Pancreas (tissue), 10 donors: ENCODE measurements at regions not wholly inside any gene's neighbourhood (a gene's known extent, or its start where the extent isn't known, plus 50 kb on each side); places are given as distances from the start of the nearest gene placed in this dataset.
"Not testable (repeated sequence)": the region's sequence is repeated elsewhere in the genome, so short reads cannot be mapped to it uniquely, and the experiment has no call there.

Source experiments
- ATAC-seq, 4 donors: fragments of 200-7000 bp; cut with Tn5 transposase; one replicate each; pipeline versions ENCODE4 v1.8.0 to v1.9.1; 2020; ENCODE audit warnings: mild to moderate bottlenecking in 4 of 4, moderate library complexity in 4 of 4
- DNase-seq, 6 donors: peaks; one replicate each; pipeline ENCODE4 v3.0.0-alpha.2; 2020
- FAIRE-seq: peaks from 2 replicates; lab custom pipeline; 2012; peaks lifted over from hg19 to GRCh38; lab: Jason Lieb, UNC
- H3K27ac ChIP-seq, 4 donors: fragments of 200-600 bp; sonication (generic); 1 replicate in 3 of 4; 2 replicates in 1 of 4; pipeline versions ENCODE4 v1.5.0 to v1.8.0; 2020
- H3K27me3 ChIP-seq, 4 donors: fragments of 200-600 bp; one replicate each; pipeline ENCODE4 v1.8.0; 2021
- H3K36me3 ChIP-seq, 3 donors: fragments of 200-600 bp; sonication (generic) in 1 of 3; one replicate each; pipeline versions ENCODE4 v1.5.0 to v1.8.0; 2020 to 2021
- H3K4me1 ChIP-seq, 3 donors: fragments of 200-600 bp; one replicate each; pipeline ENCODE4 v1.8.0; 2021
- H3K4me3 ChIP-seq, 4 donors: fragments of 200-600 bp; sonication (generic) in 2 of 4; one replicate each; pipeline versions ENCODE4 v1.5.0 to v1.8.0; 2020 to 2021
- H3K9me3 ChIP-seq, 4 donors: fragments of 200-600 bp; one replicate each; pipeline ENCODE4 v1.8.0; 2021
- CTCF ChIP-seq, 4 donors: fragments of 200-600 bp; sonication (generic) in 3 of 4; IDR thresholded peaks; one replicate each; pipeline versions ENCODE4 v1.5.0 to v1.8.0; 2021; ENCODE audit warnings: antibody characterized with exemption in 4 of 4
- WGBS, 2 donors: extraction: QIAGEN DNeasy Blood & Tissue Kit; methylation state at CpG; one replicate each; pipeline ENCODE4 v1.1.7; 2013; 5-methylcytosine and 5-hydroxymethylcytosine counted together
- intact Hi-C, 3 donors: fragments of 100-400 bp; cut with DNase I; formaldehyde crosslinking; loops; one replicate each; pipeline versions ENCODE4 v1.11.1 to v1.14.2; 2022
- donor health status: healthy with polysubstance abuse.
- donor health status: DM: no; HTN: no; CAD: no; lungs with moderate emphysema.
- donor health status: DM: no; HTN: no; CAD: no.
- donor health status: control.
- donor health status: control.
- donor health status: Bipolar disorder and iron deficiency.
- donor health status: DM: yes; HTN: yes; CAD: no.
- donor health status: DM: no; HTN: no; CAD: no.
- donor health status: DM: no; HTN: no; CAD: no.
- donor health status: DM: yes; HTN: yes; CAD: no.

GRCh38 chr11:134498326-134499139 is 86.5 kb upstream of the B3GAT1 start:
- Histone ChIP-seq H3K27ac (no peak overlapping the region), H3K4me3 (no peak overlapping the region), H3K27me3 (no peaks in the 10 kb centered on the region), H3K36me3 (no peaks in the 10 kb centered on the region), H3K4me1 (no peaks in the 10 kb centered on the region), H3K9me3 (no peaks in the 10 kb centered on the region)
- intact Hi-C loops, result no loop called here
- no peak for TF ChIP-seq CTCF (IDR thresholded peaks at IDR 0.05)
- WGBS, 2 donors, result 74 to 85% methylated on average over 19 of the region's 19 CpGs
- DNase-seq (peak in 1 of 6 donors; percentile 20), FAIRE-seq (no peak), ATAC-seq (no peak)

- Histone ChIP-seq H3K27ac (no peak overlapping the region), H3K9me3 (no peaks in the 10 kb centered on the region), H3K36me3 (no peaks in the 10 kb centered on the region), H3K27me3 (no peaks in the 10 kb centered on the region), H3K4me1 (no peaks in the 10 kb centered on the region), H3K4me3 (no peak overlapping the region)
- intact Hi-C loops, result no loop called here
- DNase-seq (peak in 1 of 6 donors; percentile 40), FAIRE-seq (no peak), ATAC-seq (peak in 2 of 4 donors; percentile 35 to 67)
- no peak for TF ChIP-seq CTCF (IDR thresholded peaks at IDR 0.05)
- WGBS, 2 donors, result 7 to 11% methylated on average over 5 of the region's 5 CpGs
Measured at GRCh38 chr11:134497586-134497985, 85.5 kb upstream of the B3GAT1 start.

GRCh38 chr11:134496058-134496457 is 84.0 kb upstream of the B3GAT1 start:
- DNase-seq, intact Hi-C loops, FAIRE-seq, H3K4me1 ChIP-seq, ATAC-seq, H3K36me3 ChIP-seq, H3K4me3 ChIP-seq, H3K27ac ChIP-seq, H3K9me3 ChIP-seq, H3K27me3 ChIP-seq: not testable (repeated sequence)
- WGBS, 2 donors, result 49 to 68% methylated on average over 2 of the region's 2 CpGs

- H3K36me3 ChIP-seq, H3K27me3 ChIP-seq, DNase-seq, H3K4me3 ChIP-seq, ATAC-seq, H3K4me1 ChIP-seq, FAIRE-seq, H3K27ac ChIP-seq, intact Hi-C loops, H3K9me3 ChIP-seq: not testable (repeated sequence)
- 52 to 63% methylated on average over 2 of the region's 2 CpGs for WGBS, 2 donors
Measured at GRCh38 chr11:134494395-134494794, 82.4 kb upstream of the B3GAT1 start.

GRCh38 chr11:134492411-134492810 is 80.4 kb upstream of the B3GAT1 start:
- H3K36me3 ChIP-seq, H3K27ac ChIP-seq, H3K9me3 ChIP-seq, H3K4me1 ChIP-seq, FAIRE-seq, DNase-seq, intact Hi-C loops, H3K4me3 ChIP-seq, ATAC-seq, H3K27me3 ChIP-seq: not testable (repeated sequence)
- WGBS, 2 donors, result 89 to 93% methylated on average over 2 of the region's 2 CpGs

- 43 to 61% methylated on average over 5 of the region's 5 CpGs for WGBS, 2 donors
- no peak for ATAC-seq
- no peaks in the 10 kb centered on the region for H3K27me3 ChIP-seq
- H3K4me1 ChIP-seq, result no peaks in the 10 kb centered on the region
- no peaks in the 10 kb centered on the region for H3K9me3 ChIP-seq
- FAIRE-seq, result no peak
- H3K36me3 ChIP-seq, result no peaks in the 10 kb centered on the region
- H3K4me3 ChIP-seq, result no peak overlapping the region
- no peak overlapping the region for H3K27ac ChIP-seq
- DNase-seq, result no peak
- intact Hi-C loops, result no loop called here
- no peak for TF ChIP-seq CTCF (IDR thresholded peaks at IDR 0.05)
Measured at GRCh38 chr11:134489728-134490127, 77.7 kb upstream of the B3GAT1 start.
